ENCODE measurements at regions not wholly inside any gene's neighbourhood (a gene's known extent, or its start where the extent isn't known, plus 50 kb on each side); places are given as distances from the start of the nearest gene placed in this dataset.
A peak's percentile ranks its signal among the peaks of the same experiment; 100 is the strongest.

GRCh38 chr7:155375337-155376277 is 77.9 kb downstream of the INSIG1 start:
- no peak for DNase-seq (ENCODE audit: low read depth, low spot score)
- dilution Hi-C loops (cut with MboI; ENCODE audit: extremely low pct_ligation_motif_present, low sequenced_read_pairs): no loop called here

GRCh38 chr7:155377071-155377837 is 79.6 kb downstream of the INSIG1 start:
- no peak overlapping the region for H3K4me3 ChIP-seq (ENCODE audit: control insufficient read depth in 2 of 3, extremely low read depth in 1 of 3, insufficient read depth in 2 of 3, low read depth in 1 of 3, low read length in 3 of 3)

More at GRCh38 chr7:155375337-155376277, 77.9 kb downstream of the INSIG1 start:
- Histone ChIP-seq H3K79me2 (ENCODE audit: control insufficient read depth, insufficient read depth, low read length) (no peaks in the 10 kb centered on the region), H3K27ac (ENCODE audit: control insufficient read depth, insufficient read depth, low read length) (no peak overlapping the region), H3K4me2 (ENCODE audit: control insufficient read depth, extremely low read depth, insufficient read depth, low read depth, low read length) (no peak overlapping the region), H3K4me3 (ENCODE audit: control insufficient read depth in 2 of 3, extremely low read depth in 1 of 3, insufficient read depth in 2 of 3, low read depth in 1 of 3, low read length in 3 of 3) (no peak overlapping the region), H3K9me3 (ENCODE audit: control insufficient read depth, low read depth, low read length) (no peaks in the 10 kb centered on the region), H3K36me3 (ENCODE audit: control insufficient read depth in 2 of 2, extremely low read depth in 1 of 2, insufficient read depth in 2 of 2, low read length in 2 of 2) (no peaks in the 10 kb centered on the region), H3K27me3 (ENCODE audit: control insufficient read depth, extremely low read depth, insufficient read depth, low read length) (peaks cover 97% of the 10 kb centered on the region), H3K9ac (ENCODE audit: control insufficient read depth, extremely low read depth, insufficient read depth, low read length) (no peak overlapping the region), H3K9me1 (ENCODE audit: control insufficient read depth, extremely low read depth, insufficient read depth, low read length) (no peaks in the 10 kb centered on the region), H2AFZ (ENCODE audit: control insufficient read depth, low read length) (no peak overlapping the region), H4K20me1 (ENCODE audit: control insufficient read depth, extremely low read depth, insufficient read depth, low read length) (peaks cover 11% of the 10 kb centered on the region), H3K4me1 (ENCODE audit: control insufficient read depth, extremely low read depth, insufficient read depth, low read length) (peaks cover 20% of the 10 kb centered on the region)
- no peak for FAIRE-seq
- TF ChIP-seq CTCF (optimal IDR thresholded peaks at IDR 0.05 in 1 of 3, IDR thresholded peaks at IDR 0.05 in 1 of 3, conservative IDR thresholded peaks at IDR 0.05 in 1 of 3; ENCODE audit: extremely low read depth in 1 of 3, insufficient read depth in 2 of 3, low read length in 3 of 3): no peak
- no peak for TF ChIP-seq EZH2 (IDR thresholded peaks at IDR 0.05; ENCODE audit: low read length)

More at GRCh38 chr7:155377071-155377837, 79.6 kb downstream of the INSIG1 start:
- no peak for FAIRE-seq
- peaks cover 17% of the 10 kb centered on the region for H3K4me1 ChIP-seq (ENCODE audit: control insufficient read depth, extremely low read depth, insufficient read depth, low read length)
- H3K9me1 ChIP-seq (ENCODE audit: control insufficient read depth, extremely low read depth, insufficient read depth, low read length): no peaks in the 10 kb centered on the region
- H4K20me1 ChIP-seq (ENCODE audit: control insufficient read depth, extremely low read depth, insufficient read depth, low read length): peaks cover 11% of the 10 kb centered on the region
- H2AFZ ChIP-seq (ENCODE audit: control insufficient read depth, low read length): no peak overlapping the region
- peak overlapping the region; percentile 25 for H3K4me2 ChIP-seq (ENCODE audit: control insufficient read depth, extremely low read depth, insufficient read depth, low read depth, low read length)
- no peak for DNase-seq (ENCODE audit: low read depth, low spot score)
- H3K27me3 ChIP-seq (ENCODE audit: control insufficient read depth, extremely low read depth, insufficient read depth, low read length): peaks cover 99% of the 10 kb centered on the region
- no peaks in the 10 kb centered on the region for H3K36me3 ChIP-seq (ENCODE audit: control insufficient read depth in 2 of 2, extremely low read depth in 1 of 2, insufficient read depth in 2 of 2, low read length in 2 of 2)
- no peaks in the 10 kb centered on the region for H3K9me3 ChIP-seq (ENCODE audit: control insufficient read depth, low read depth, low read length)
- no peak for TF ChIP-seq EZH2 (IDR thresholded peaks at IDR 0.05; ENCODE audit: low read length)
- TF ChIP-seq CTCF (optimal IDR thresholded peaks at IDR 0.05 in 1 of 3, IDR thresholded peaks at IDR 0.05 in 1 of 3, conservative IDR thresholded peaks at IDR 0.05 in 1 of 3; ENCODE audit: extremely low read depth in 1 of 3, insufficient read depth in 2 of 3, low read length in 3 of 3): no peak
- no peaks in the 10 kb centered on the region for H3K79me2 ChIP-seq (ENCODE audit: control insufficient read depth, insufficient read depth, low read length)
- dilution Hi-C loops (cut with MboI; ENCODE audit: extremely low pct_ligation_motif_present, low sequenced_read_pairs): no loop called here
- no peak overlapping the region for H3K9ac ChIP-seq (ENCODE audit: control insufficient read depth, extremely low read depth, insufficient read depth, low read length)
- no peak overlapping the region for H3K27ac ChIP-seq (ENCODE audit: control insufficient read depth, insufficient read depth, low read length)
